Osteoblast (primary cell): ENCODE measurements at regions not wholly inside any gene's neighbourhood (a gene's known extent, or its start where the extent isn't known, plus 50 kb on each side); places are given as distances from the start of the nearest gene placed in this dataset.

Source experiments
- DNase-seq: peaks from one replicate; pipeline ENCODE4 v3.0.0; 2011; ENCODE audit warnings: low spot score, mixed read lengths; ENCODE audit not compliant: insufficient read length; ENCODE audit errors: missing footprints
- H2AFZ ChIP-seq: 2 replicates; pipeline ENCODE4 v1.6.0; 2011; ENCODE audit warnings: mild to moderate bottlenecking, low read length
- H3K27ac ChIP-seq: 2 replicates; pipeline ENCODE4 v1.5.1; 2011; ENCODE audit warnings: mild to moderate bottlenecking, low read depth, low read length, moderate library complexity
- H3K27me3 ChIP-seq: 2 replicates; pipeline ENCODE4 v1.6.0; 2012; ENCODE audit warnings: mild to moderate bottlenecking, control low read depth, inconsistent platforms, low read length, moderate library complexity; ENCODE audit not compliant: insufficient read depth
- H3K36me3 ChIP-seq: 2 replicates; pipeline ENCODE4 v1.5.1; 2011; ENCODE audit warnings: mild to moderate bottlenecking, low read length, control low read depth, moderate library complexity; ENCODE audit not compliant: insufficient read depth
- H3K4me1 ChIP-seq: 2 replicates; pipeline ENCODE4 v1.5.1; 2011; ENCODE audit warnings: mild to moderate bottlenecking, low read length, control low read depth, moderate library complexity; ENCODE audit not compliant: insufficient read depth
- H3K4me2 ChIP-seq: 2 replicates; pipeline ENCODE4 v1.6.0; 2011; ENCODE audit warnings: mild to moderate bottlenecking, low read length; ENCODE audit not compliant: insufficient read depth
- H3K4me3 ChIP-seq: fragments of 200-600 bp; sonication (generic); 3 replicates; pipeline ENCODE4 v1.5.1; 2012; ENCODE audit warnings: mild to moderate bottlenecking, low read length, inconsistent platforms; ENCODE audit not compliant: insufficient read depth
- H3K79me2 ChIP-seq: 2 replicates; pipeline ENCODE4 v1.6.0; 2012; ENCODE audit warnings: mild to moderate bottlenecking, low read length, control low read depth, inconsistent platforms; ENCODE audit not compliant: insufficient read depth
- H3K9me3 ChIP-seq: 2 replicates; pipeline ENCODE4 v1.5.1; 2011; ENCODE audit warnings: low read depth, low read length, control low read depth
- H4K20me1 ChIP-seq: 2 replicates; pipeline ENCODE4 v1.6.0; 2012; ENCODE audit warnings: mild to moderate bottlenecking, low read length, control low read depth; ENCODE audit not compliant: insufficient read depth
- TF ChIP-seq, protein P1 (sequence below): IDR thresholded peaks from 2 replicates; pipeline ENCODE4 v1.5.1; 2011; ENCODE audit warnings: mild to moderate bottlenecking, low read depth, low read length, moderate library complexity; ENCODE audit errors: extremely low read depth

DNA sequence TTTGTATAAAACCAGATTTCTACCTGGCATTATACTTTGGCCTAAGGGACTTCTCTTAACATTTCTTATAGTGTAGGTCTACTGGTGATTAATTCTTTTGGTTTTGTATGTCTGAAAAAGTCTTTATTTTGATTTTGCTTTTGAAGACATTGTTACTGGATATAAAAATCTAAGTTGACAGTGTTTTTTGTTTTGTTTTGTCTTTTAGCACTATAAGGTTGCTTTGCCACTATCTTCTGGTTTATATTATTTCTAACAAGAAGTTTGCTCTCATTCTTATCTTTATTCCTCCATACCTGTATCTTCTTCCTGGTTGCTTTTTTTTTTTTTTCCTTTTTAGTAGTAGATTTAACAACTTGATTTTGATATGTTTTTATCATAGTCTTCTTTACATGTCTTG is 76.0 kb downstream of the ING2 start:
- Histone ChIP-seq H3K27me3 (no peaks in the 10 kb centered on the region), H2AFZ (no peak overlapping the region), H3K36me3 (no peaks in the 10 kb centered on the region), H3K79me2 (no peaks in the 10 kb centered on the region), H3K4me3 (no peak overlapping the region), H4K20me1 (no peaks in the 10 kb centered on the region), H3K27ac (no peak overlapping the region), H3K4me1 (peaks cover 5% of the 10 kb centered on the region), H3K4me2 (no peak overlapping the region), H3K9me3 (no peaks in the 10 kb centered on the region)
- DNase-seq: no peak
- TF ChIP-seq, protein P1, sequence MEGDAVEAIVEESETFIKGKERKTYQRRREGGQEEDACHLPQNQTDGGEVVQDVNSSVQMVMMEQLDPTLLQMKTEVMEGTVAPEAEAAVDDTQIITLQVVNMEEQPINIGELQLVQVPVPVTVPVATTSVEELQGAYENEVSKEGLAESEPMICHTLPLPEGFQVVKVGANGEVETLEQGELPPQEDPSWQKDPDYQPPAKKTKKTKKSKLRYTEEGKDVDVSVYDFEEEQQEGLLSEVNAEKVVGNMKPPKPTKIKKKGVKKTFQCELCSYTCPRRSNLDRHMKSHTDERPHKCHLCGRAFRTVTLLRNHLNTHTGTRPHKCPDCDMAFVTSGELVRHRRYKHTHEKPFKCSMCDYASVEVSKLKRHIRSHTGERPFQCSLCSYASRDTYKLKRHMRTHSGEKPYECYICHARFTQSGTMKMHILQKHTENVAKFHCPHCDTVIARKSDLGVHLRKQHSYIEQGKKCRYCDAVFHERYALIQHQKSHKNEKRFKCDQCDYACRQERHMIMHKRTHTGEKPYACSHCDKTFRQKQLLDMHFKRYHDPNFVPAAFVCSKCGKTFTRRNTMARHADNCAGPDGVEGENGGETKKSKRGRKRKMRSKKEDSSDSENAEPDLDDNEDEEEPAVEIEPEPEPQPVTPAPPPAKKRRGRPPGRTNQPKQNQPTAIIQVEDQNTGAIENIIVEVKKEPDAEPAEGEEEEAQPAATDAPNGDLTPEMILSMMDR: no peak

DNA sequence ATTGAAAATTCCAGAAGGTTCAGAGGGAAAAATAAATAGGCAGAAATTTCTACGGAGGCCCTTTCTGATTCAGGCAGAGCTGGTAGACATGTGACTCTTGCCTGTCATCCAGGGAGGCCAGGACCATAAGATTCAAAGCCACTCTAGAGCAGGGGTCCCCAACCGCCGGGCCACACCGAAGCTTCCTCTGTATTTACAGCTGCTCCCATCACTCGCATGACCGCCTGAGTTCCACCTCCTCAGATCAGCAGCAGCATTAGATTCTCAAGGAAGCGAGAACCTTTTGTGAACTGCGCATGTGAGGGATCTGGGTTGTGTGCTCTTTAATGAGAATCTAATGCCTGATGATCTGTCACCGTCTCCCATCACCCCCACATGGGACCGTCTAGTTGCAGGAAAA is 72.2 kb downstream of the RWDD4 start:
- H3K79me2 ChIP-seq: no peaks in the 10 kb centered on the region
- no peak overlapping the region for H3K4me2 ChIP-seq
- TF ChIP-seq, protein P1: no peak
- H3K4me1 ChIP-seq: no peaks in the 10 kb centered on the region
- no peak overlapping the region for H2AFZ ChIP-seq
- no peak overlapping the region for H3K4me3 ChIP-seq
- H3K9me3 ChIP-seq: no peaks in the 10 kb centered on the region
- no peaks in the 10 kb centered on the region for H3K36me3 ChIP-seq
- no peak overlapping the region for H3K27ac ChIP-seq
- no peaks in the 10 kb centered on the region for H4K20me1 ChIP-seq
- H3K27me3 ChIP-seq: no peaks in the 10 kb centered on the region
- DNase-seq: no peak

- Histone ChIP-seq H3K27ac (no peak overlapping the region), H4K20me1 (no peaks in the 10 kb centered on the region), H3K36me3 (no peaks in the 10 kb centered on the region), H3K9me3 (no peaks in the 10 kb centered on the region), H3K4me3 (peak overlapping the region; percentile 49), H3K79me2 (no peaks in the 10 kb centered on the region), H3K4me2 (peak overlapping the region; percentile 65), H3K27me3 (no peaks in the 10 kb centered on the region), H2AFZ (peak overlapping the region; percentile 40), H3K4me1 (no peaks in the 10 kb centered on the region)
- no peak for DNase-seq
- TF ChIP-seq, protein P1: no peak
Measured at GRCh38 chr4:183588169-183588675, 70.8 kb downstream of the RWDD4 start.

DNA sequence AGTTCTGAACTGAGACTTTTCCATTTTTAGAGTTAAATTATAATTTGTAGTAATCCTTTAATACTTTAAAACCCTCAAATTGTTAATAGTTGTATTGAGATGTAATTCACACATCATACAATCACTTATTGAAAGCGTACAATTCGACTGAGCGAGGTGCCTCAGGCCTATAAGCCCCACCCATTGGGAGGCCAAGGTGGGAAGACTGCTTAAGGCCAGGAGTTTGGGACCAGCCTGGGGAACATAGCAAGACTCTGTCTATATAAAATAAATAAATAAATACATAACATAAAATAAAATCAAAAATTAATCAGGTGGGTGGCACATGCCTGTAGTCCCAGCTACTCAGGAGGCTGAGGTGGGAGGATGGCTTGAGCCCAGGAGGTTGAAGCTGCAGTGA is 70.3 kb downstream of the RWDD4 start:
- peak overlapping the region; percentile 65 for H3K4me2 ChIP-seq
- no peaks in the 10 kb centered on the region for H3K9me3 ChIP-seq
- H3K36me3 ChIP-seq: no peaks in the 10 kb centered on the region
- H3K79me2 ChIP-seq: no peaks in the 10 kb centered on the region
- TF ChIP-seq, protein P1: no peak
- peak overlapping the region; percentile 40 for H2AFZ ChIP-seq
- H3K4me3 ChIP-seq: no peak overlapping the region
- no peaks in the 10 kb centered on the region for H3K27me3 ChIP-seq
- H3K27ac ChIP-seq: no peak overlapping the region
- no peaks in the 10 kb centered on the region for H3K4me1 ChIP-seq
- H4K20me1 ChIP-seq: no peaks in the 10 kb centered on the region
- no peak for DNase-seq
